Coronary artery (tissue), 2 donors: ENCODE measurements at regions not wholly inside any gene's neighbourhood (a gene's known extent, or its start where the extent isn't known, plus 50 kb on each side); places are given as distances from the start of the nearest gene placed in this dataset.
"Not testable (repeated sequence)": the region's sequence is repeated elsewhere in the genome, so short reads cannot be mapped to it uniquely, and the experiment has no call there.

Experiments
- DNase-seq: peaks from one replicate; pipeline ENCODE4 v3.0.0-alpha.2; 2017; ENCODE audit warnings: low spot score
- H3K27ac ChIP-seq, 2 donors: fragments of 200-600 bp; sonication (generic); one replicate each; pipeline ENCODE4 v1.5.1; 2016 to 2019
- H3K4me3 ChIP-seq: fragments of 200-600 bp; sonication (generic); 2 replicates; pipeline ENCODE4 v1.5.1; 2016; ENCODE audit warnings: mild to moderate bottlenecking, moderate library complexity
- CTCF ChIP-seq: fragments of 200-600 bp; sonication (generic); IDR thresholded peaks from one replicate; pipeline ENCODE4 v1.5.1; 2019; ENCODE audit warnings: antibody characterized with exemption

DNA sequence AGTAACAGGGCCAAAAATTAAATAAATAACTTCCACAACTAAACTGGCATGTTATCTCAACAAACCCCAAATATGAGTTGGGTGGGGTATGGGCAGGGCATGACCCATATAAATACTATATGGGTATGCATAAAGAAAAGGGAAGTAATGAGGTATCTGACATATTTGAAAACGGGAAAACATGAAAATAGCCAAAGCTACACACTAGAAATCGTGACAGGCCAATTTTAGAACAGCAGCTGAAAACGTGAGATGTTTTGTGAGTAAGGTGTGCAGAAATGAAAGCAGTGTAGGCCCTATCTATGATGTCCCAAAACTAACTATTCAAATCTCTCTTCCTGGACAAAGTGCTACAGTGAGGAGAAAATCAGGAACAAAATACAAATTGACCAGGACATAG, 537.9 kb upstream of the NR5A2 start:
- TF ChIP-seq CTCF = no peak
- DNase-seq = no peak
- Histone ChIP-seq H3K4me3 (no peak overlapping the region), H3K27ac (no peak overlapping the region)

DNA sequence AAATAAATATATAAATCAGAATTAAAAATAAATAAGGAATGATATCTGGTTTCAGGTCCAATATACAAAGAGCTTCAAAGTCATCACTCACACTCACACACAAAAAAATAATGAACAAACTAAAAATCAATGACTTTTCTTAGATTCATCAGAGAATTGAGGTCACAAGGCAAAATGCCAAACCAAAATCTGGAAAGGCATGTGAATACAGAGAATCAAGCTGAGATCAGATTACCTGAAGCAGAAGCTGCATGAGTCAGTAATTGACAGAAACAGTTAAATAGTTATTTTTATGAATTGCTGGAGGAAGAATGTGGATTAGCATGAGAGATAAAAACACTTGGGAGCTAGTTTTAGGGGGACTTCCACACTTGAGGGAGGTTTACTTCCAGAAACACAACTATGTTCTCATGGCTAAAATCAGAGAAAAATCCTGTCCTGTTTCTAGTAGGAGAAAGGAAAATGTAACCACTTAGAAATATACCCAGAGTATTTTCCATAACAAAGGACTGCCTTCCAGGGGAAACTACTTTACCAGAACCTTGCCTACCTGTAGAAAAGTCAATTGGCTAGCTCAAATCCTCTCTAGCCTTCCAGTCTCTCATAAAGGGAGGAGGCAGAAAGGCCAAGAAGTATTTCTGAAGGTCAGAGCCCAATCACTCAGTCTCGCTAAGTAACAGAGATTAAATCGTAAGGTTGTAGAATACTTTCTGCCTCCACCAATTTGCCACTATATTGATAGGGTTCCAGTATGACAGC, 536.6 kb upstream of the NR5A2 start:
- H3K27ac ChIP-seq = no peak overlapping the region
- no peak for TF ChIP-seq CTCF
- DNase-seq = no peak
- H3K4me3 ChIP-seq = no peak overlapping the region

DNA sequence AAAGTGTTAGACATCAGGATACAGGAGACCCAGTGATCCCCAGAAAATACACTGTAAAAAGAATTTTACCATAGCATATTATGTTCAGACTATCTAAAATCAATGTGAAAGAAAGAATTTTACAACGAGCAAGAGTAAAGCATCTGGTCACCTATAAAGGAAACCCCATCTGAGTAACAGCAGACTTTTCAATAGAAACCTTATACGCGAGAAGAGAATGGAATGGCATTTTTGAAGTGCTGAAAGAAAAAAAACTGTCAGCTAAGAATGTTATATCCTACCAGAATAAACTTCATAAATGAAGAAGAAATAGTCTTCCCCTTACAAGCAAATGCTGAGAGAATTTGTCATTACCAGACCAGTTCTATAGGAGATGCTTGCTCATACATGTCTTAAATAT, 532.1 kb upstream of the NR5A2 start:
- DNase-seq = no peak
- Histone ChIP-seq H3K27ac (no peak overlapping the region), H3K4me3 (no peak overlapping the region)
- no peak for TF ChIP-seq CTCF

- DNase-seq = not testable (repeated sequence)
Measured at GRCh38 chr1:199498802-199499201, 528.7 kb upstream of the NR5A2 start.

DNA sequence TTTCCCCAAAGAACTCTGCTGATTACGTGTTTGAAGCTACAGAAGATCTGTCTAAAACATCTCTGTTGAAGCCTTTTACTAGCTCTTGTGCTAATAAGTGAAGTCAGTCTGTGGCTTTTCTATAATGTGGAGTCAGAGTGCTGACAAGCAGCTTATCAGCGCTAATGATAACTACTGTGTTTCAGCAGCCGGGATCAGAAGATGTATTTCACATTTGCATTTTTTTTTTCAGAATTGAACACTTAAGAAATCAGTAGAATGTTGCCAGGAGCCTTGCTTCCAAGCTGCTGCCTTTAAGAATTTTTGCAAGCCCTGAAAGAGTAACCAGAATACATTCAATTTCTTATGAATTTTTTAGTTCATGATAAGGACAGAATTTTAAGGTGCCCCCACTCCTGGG, 519.4 kb upstream of the NR5A2 start:
- TF ChIP-seq CTCF = no peak
- no peak for DNase-seq
- Histone ChIP-seq H3K27ac (no peak overlapping the region), H3K4me3 (no peak overlapping the region)

More at GRCh38 chr1:199498802-199499201, 528.7 kb upstream of the NR5A2 start:
- H3K4me3 ChIP-seq, H3K27ac ChIP-seq: not testable (repeated sequence)

- no peak for TF ChIP-seq CTCF
- H3K4me3 ChIP-seq = no peak overlapping the region
- no peak for DNase-seq
- no peak overlapping the region for H3K27ac ChIP-seq
Measured at GRCh38 chr1:199508653-199509052, 518.9 kb upstream of the NR5A2 start.

- no peak for DNase-seq
- H3K4me3 ChIP-seq = no peak overlapping the region
- no peak overlapping the region for H3K27ac ChIP-seq
- TF ChIP-seq CTCF = no peak
Measured at GRCh38 chr1:199509456-199509855, 518.1 kb upstream of the NR5A2 start.
